ENCODE measurements at regions not wholly inside any gene's neighbourhood (a gene's known extent, or its start where the extent isn't known, plus 50 kb on each side); places are given as distances from the start of the nearest gene placed in this dataset.
A peak's percentile ranks its signal among the peaks of the same experiment; 100 is the strongest.

GRCh38 chr1:30612536-30613065, 110.8 kb downstream of the MATN1 start (continued):
- no peak for TF ChIP-seq REST (IDR thresholded peaks at IDR 0.05; ENCODE audit: low read depth)
- no peak for TF ChIP-seq YY1 (IDR thresholded peaks at IDR 0.05; ENCODE audit: extremely low read depth, insufficient replicate concordance, low read depth, low read length)
- TF ChIP-seq FOSL1 (IDR thresholded peaks at IDR 0.05; ENCODE audit: low read depth), result no peak
- no peak for TF ChIP-seq SIN3A (IDR thresholded peaks at IDR 0.05; ENCODE audit: low read depth)
- no peak for TF ChIP-seq ELF1 (IDR thresholded peaks at IDR 0.05; ENCODE audit: borderline replicate concordance, low read depth)
- no peak for TF ChIP-seq MAX (IDR thresholded peaks at IDR 0.05)
- TF ChIP-seq EZH2phosphoT487 (IDR thresholded peaks at IDR 0.05; ENCODE audit: borderline replicate concordance), result no peak
- TF ChIP-seq EZH2 (IDR thresholded peaks at IDR 0.05), result no peak
- TF ChIP-seq SRF (IDR thresholded peaks at IDR 0.05; ENCODE audit: low read depth), result no peak

GRCh38 chr1:30611741-30612309, 111.6 kb downstream of the MATN1 start:
- no TSS peak for BruUV-seq (replicated peaks)
- Histone ChIP-seq H3K4me3 (replicated peaks in 1 of 2; ENCODE audit: low read depth in 1 of 2, low read length in 2 of 2) (no peak overlapping the region), H3K9me2 (ENCODE audit: insufficient read depth) (no peaks in the 10 kb centered on the region), H3K79me2 (ENCODE audit: insufficient read depth, low read length) (no peaks in the 10 kb centered on the region), H3K9ac (ENCODE audit: low read length) (no peak overlapping the region), H3K27me3 (ENCODE audit: insufficient read depth, low read length) (no peaks in the 10 kb centered on the region), H3K4me2 (ENCODE audit: low read length) (no peak overlapping the region), H2AFZ (ENCODE audit: low read depth, low read length, poor library complexity, severe bottlenecking) (no peak overlapping the region), H3K36me3 (ENCODE audit: control insufficient read depth in 1 of 2, insufficient read depth in 2 of 2, low read length in 2 of 2) (no peaks in the 10 kb centered on the region), H3K4me1 (ENCODE audit: control insufficient read depth in 1 of 2, insufficient read depth in 2 of 2, low read length in 2 of 2) (peaks cover 0 to 10% of the 10 kb centered on the region in 2 experiments; a peak in 1 of 4 replicates), H4K20me1 (ENCODE audit: insufficient read depth) (no peaks in the 10 kb centered on the region), H3K27ac (ENCODE audit: low read depth, low read length) (no peak overlapping the region), H3K9me3 (ENCODE audit: control insufficient read depth in 1 of 2, insufficient read depth in 1 of 2, low read depth in 1 of 2, low read length in 2 of 2) (no peaks in the 10 kb centered on the region)
- ChIA-PET POLR2A (no interaction called here), CTCF (no interaction called here), RAD21 (ENCODE audit: low non-redundant PET in 1 of 2, low total read pairs in 2 of 2, uncharacterized antibody in 2 of 2, unreplicated experiment in 2 of 2) (no interaction called here)
- ATAC-seq (no peak), DNase-seq (ENCODE audit: low read depth, low spot score) (no peak)
- TF ChIP-seq MAX (IDR thresholded peaks at IDR 0.05) (no peak), REST (IDR thresholded peaks at IDR 0.05; ENCODE audit: low read depth) (peak; percentile 69), EGR1 (IDR thresholded peaks at IDR 0.05; ENCODE audit: low read depth) (no peak), POLR2A (IDR thresholded peaks at IDR 0.05; ENCODE audit: borderline replicate concordance, extremely low read depth, insufficient read depth, insufficient read length) (no peak)
- intact Hi-C loops (cut with micrococcal nuclease), result no loop called here

Measured in HCT116 (cell line).